Activated CD4-positive, alpha-beta T cell treated with anti-CD3 and anti-CD28 coated beads, Interleukin-2, amount 50 U/mL, for 1 hour (primary cell): ENCODE measurements at regions not wholly inside any gene's neighbourhood (a gene's known extent, or its start where the extent isn't known, plus 50 kb on each side); places are given as distances from the start of the nearest gene placed in this dataset.
A peak's percentile ranks its signal among the peaks of the same experiment; 100 is the strongest.

Source experiments
- DNase-seq: peaks from one replicate; pipeline ENCODE4 v3.0.0-alpha.2; 2020

- DNase-seq, result peak; percentile 8
Observed at GRCh38 chr2:118223992-118224894, 136.0 kb downstream of the INSIG2 start.

- DNase-seq, result no peak
Observed at GRCh38 chr2:118223511-118223991, 135.3 kb downstream of the INSIG2 start.

GRCh38 chr2:118222672-118223421, 134.6 kb downstream of the INSIG2 start:
- no peak for DNase-seq

- no peak for DNase-seq
Observed at GRCh38 chr2:118222273-118222594, 134.0 kb downstream of the INSIG2 start.

- no peak for DNase-seq
Observed at GRCh38 chr2:118221536-118222272, 133.4 kb downstream of the INSIG2 start.

- DNase-seq, result no peak
Observed at GRCh38 chr2:118219611-118220010, 131.3 kb downstream of the INSIG2 start.

GRCh38 chr2:118216224-118216623, 128.0 kb downstream of the INSIG2 start:
- no peak for DNase-seq

GRCh38 chr2:118209727-118210126, 121.5 kb downstream of the INSIG2 start:
- DNase-seq, result no peak

GRCh38 chr2:118207889-118208288, 119.6 kb downstream of the INSIG2 start:
- DNase-seq, result no peak

GRCh38 chr2:118202707-118203303, 114.5 kb downstream of the INSIG2 start:
- DNase-seq, result peak; percentile 44

GRCh38 chr2:118198268-118198667, 110.0 kb downstream of the INSIG2 start:
- no peak for DNase-seq

- no peak for DNase-seq
Observed at GRCh38 chr2:118197011-118197675, 108.9 kb downstream of the INSIG2 start.

GRCh38 chr2:118190474-118190873, 102.2 kb downstream of the INSIG2 start:
- DNase-seq, result no peak

GRCh38 chr2:118186858-118187254, 98.6 kb downstream of the INSIG2 start:
- DNase-seq, result no peak

GRCh38 chr2:118186110-118186857, 98.0 kb downstream of the INSIG2 start:
- peak; percentile 82 for DNase-seq

- DNase-seq, result peak; percentile 36
Observed at GRCh38 chr2:118185210-118186109, 97.2 kb downstream of the INSIG2 start.

GRCh38 chr2:118183381-118183780, 95.1 kb downstream of the INSIG2 start:
- DNase-seq, result no peak

GRCh38 chr2:118179445-118179844, 91.2 kb downstream of the INSIG2 start:
- no peak for DNase-seq

- no peak for DNase-seq
Observed at GRCh38 chr2:118177884-118178283, 89.6 kb downstream of the INSIG2 start.

GRCh38 chr2:118177318-118177717, 89.0 kb downstream of the INSIG2 start:
- DNase-seq, result no peak
